Activated naive CD8-positive, alpha-beta T cell treated with anti-CD3 and anti-CD28 coated beads, Interleukin-2, amount 50 U/mL, for 24 hours (primary cell): ENCODE measurements at regions not wholly inside any gene's neighbourhood (a gene's known extent, or its start where the extent isn't known, plus 50 kb on each side); places are given as distances from the start of the nearest gene placed in this dataset.
"Not testable (repeated sequence)": the region's sequence is repeated elsewhere in the genome, so short reads cannot be mapped to it uniquely, and the experiment has no call there.

Experiments
- ATAC-seq: fragments of 150-1000 bp; cut with Tn5 transposase; one replicate; pipeline ENCODE4 v1.10.0; 2021
- DNase-seq: peaks from one replicate; pipeline ENCODE4 v3.0.0; 2021
- H3K27ac Mint-ChIP-seq: one replicate; pipeline ENCODE4 v1.8.0; 2021; ENCODE audit warnings: mild to moderate bottlenecking, mixed read lengths
- H3K27me3 Mint-ChIP-seq: one replicate; pipeline ENCODE4 v1.8.0; 2021; ENCODE audit warnings: mixed read lengths
- H3K36me3 Mint-ChIP-seq: one replicate; pipeline ENCODE4 v1.8.0; 2021; ENCODE audit warnings: low read depth, mixed read lengths
- H3K4me1 Mint-ChIP-seq: one replicate; pipeline ENCODE4 v1.8.0; 2021; ENCODE audit warnings: mixed read lengths
- H3K4me3 Mint-ChIP-seq: one replicate; pipeline ENCODE4 v1.8.0; 2021; ENCODE audit warnings: mild to moderate bottlenecking, moderate library complexity, mixed read lengths
- H3K9me3 Mint-ChIP-seq: one replicate; pipeline ENCODE4 v1.8.0; 2021; ENCODE audit warnings: mixed read lengths

DNA sequence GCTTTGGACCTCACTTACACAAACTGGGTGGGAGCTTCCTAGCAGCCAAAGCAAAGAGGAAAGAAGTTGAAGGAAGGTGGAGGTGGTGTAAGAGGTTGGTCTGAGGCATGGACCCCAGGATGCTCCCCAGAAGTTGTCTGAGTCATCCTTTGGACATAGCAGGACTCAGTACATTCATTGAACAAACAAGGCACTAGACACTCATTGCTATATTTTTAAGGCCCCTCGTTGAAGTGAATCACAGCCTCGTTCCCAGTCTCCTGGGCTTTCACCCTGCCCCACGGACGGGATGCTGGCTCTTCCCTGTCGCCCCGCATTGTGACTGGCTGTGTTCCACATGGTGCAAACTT lies 95.9 kb upstream of the FGF3 start:
- H3K27ac Mint-ChIP-seq, result no peak overlapping the region
- no peaks in the 10 kb centered on the region for H3K36me3 Mint-ChIP-seq
- ATAC-seq, result no peak
- no peak overlapping the region for H3K4me3 Mint-ChIP-seq
- no peak for DNase-seq
- H3K4me1 Mint-ChIP-seq, result no peaks in the 10 kb centered on the region
- H3K27me3 Mint-ChIP-seq, result peaks cover 34% of the 10 kb centered on the region
- no peaks in the 10 kb centered on the region for H3K9me3 Mint-ChIP-seq

DNA sequence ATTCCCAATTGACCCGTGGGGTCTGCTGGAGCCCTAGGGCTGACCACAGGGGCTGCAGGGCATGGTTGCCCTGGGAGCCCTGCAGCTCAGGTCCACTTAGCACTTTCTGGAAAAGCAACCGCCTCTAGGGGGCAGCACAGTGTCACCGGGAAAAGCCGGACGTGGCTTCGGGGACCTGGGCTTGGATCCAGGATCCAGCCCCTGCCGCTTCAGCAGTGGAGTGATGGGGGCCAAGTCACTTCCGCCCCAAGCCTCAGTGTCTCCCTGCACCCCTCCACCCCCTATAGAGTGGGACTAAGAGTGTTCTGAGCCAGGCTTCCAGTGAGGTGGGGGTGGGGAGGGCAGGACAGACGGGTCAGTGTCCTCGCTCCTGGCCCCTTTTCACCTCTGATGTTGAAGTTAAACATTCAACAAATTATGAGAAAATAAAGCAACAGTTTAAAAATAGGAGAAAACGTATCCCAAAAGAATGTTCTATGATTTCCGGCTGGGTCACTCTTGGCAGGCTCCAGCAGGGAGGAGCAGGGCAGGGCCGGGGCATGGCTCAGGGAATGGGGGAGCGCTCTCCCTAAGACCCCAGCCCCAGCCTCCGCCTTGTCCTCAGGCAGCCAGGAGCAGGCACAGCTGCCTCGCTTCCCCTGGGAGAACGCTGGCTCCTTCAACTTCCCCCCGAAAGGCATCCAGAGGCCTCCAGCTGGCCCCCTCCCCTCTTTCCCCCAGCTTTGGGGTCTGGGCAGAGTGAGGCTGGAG lies 96.5 kb upstream of the FGF3 start:
- ATAC-seq, result no peak
- Mint-ChIP-seq H3K4me1 (no peaks in the 10 kb centered on the region), H3K4me3 (no peak overlapping the region), H3K36me3 (no peaks in the 10 kb centered on the region), H3K27me3 (peaks cover 34% of the 10 kb centered on the region), H3K9me3 (no peaks in the 10 kb centered on the region), H3K27ac (no peak overlapping the region)
- peak; percentile 71 for DNase-seq

DNA sequence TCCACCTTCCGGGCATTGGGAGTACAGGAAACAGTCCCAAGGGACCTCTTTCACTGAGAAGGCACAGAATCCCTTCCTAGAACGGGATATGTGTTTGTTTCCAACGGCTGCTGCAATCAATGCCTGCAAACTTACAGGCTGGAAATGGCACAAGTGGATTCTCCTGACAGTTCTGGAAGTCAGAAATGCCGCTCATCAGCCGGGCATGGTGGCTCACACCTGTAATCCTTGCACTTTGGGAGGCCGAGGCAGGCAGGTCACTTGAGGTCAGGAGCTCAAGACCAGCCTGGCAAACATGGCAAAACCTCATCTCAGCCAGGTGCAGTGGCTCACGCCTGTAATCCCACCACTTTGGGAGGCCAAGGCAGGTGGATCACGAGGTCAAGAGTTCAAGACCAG lies 97.0 kb upstream of the FGF3 start:
- DNase-seq, result not testable (repeated sequence)
- H3K27me3 Mint-ChIP-seq, result peaks cover 32% of the 10 kb centered on the region

DNA sequence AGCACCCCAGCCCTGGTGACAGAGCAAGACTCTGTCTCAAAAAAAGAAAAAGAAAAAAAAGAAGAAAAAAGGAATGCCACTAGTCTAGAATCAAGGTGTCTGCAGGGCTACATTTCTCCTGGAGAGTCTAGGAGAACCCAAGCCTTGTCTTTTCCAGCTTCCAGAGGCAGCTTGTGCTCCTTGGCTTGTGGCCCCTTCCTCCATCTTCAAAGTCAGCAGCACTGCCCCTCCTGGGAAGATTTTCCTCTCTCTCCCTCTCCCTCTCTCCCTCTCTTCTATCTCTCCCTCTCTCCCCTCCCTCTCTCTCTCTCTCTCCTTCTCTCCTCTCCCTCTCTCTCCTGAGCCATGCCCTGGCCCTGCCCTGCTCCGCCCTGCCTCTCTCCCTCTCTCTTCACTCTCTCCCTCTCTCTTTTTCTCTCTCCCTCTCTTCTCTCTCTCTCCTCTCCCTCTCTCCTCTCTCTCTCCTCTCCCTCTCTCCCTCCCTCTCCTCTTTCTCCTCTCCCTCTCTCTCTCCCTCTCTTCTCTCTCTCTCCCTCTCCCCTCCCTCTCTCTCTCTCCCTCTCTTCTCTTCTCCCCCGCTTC lies 97.7 kb upstream of the FGF3 start:
- Mint-ChIP-seq H3K4me3 (no peak overlapping the region), H3K36me3 (no peaks in the 10 kb centered on the region), H3K4me1 (no peaks in the 10 kb centered on the region), H3K27ac (no peak overlapping the region), H3K27me3 (peaks cover 31% of the 10 kb centered on the region), H3K9me3 (no peaks in the 10 kb centered on the region)
- no peak for DNase-seq
- ATAC-seq, result no peak

More for the DNA sequence above, 97.0 kb upstream of the FGF3 start:
- not testable (repeated sequence) for ATAC-seq, H3K9me3 Mint-ChIP-seq, H3K4me3 Mint-ChIP-seq, H3K27ac Mint-ChIP-seq, H3K36me3 Mint-ChIP-seq, H3K4me1 Mint-ChIP-seq

DNA sequence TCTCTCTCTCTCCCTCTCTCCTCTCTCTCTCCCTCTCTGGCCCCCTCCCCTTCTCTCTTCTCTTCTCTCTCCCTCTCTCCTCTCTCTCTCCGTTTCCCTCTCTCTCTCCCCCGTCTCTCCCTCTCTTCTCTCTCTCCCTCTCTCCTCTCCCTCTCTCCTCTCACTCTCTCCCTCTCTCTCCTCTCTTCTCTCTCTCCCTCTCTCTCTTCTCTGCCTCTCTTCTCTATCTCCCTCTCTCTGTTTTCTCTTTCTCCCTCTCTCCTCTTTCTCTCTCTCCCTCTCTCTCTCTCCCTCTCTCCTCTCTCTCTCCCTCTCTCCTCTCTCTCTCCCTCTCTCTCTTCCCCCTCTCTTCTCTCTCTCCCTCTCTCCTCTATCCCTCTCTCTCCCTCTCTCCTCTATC lies 98.3 kb upstream of the FGF3 start:
- H3K4me1 Mint-ChIP-seq, result no peaks in the 10 kb centered on the region
- ATAC-seq, result no peak
- H3K27ac Mint-ChIP-seq, result no peak overlapping the region
- no peaks in the 10 kb centered on the region for H3K9me3 Mint-ChIP-seq
- DNase-seq, result no peak
- H3K27me3 Mint-ChIP-seq, result peaks cover 32% of the 10 kb centered on the region
- no peak overlapping the region for H3K4me3 Mint-ChIP-seq
- H3K36me3 Mint-ChIP-seq, result no peaks in the 10 kb centered on the region

DNA sequence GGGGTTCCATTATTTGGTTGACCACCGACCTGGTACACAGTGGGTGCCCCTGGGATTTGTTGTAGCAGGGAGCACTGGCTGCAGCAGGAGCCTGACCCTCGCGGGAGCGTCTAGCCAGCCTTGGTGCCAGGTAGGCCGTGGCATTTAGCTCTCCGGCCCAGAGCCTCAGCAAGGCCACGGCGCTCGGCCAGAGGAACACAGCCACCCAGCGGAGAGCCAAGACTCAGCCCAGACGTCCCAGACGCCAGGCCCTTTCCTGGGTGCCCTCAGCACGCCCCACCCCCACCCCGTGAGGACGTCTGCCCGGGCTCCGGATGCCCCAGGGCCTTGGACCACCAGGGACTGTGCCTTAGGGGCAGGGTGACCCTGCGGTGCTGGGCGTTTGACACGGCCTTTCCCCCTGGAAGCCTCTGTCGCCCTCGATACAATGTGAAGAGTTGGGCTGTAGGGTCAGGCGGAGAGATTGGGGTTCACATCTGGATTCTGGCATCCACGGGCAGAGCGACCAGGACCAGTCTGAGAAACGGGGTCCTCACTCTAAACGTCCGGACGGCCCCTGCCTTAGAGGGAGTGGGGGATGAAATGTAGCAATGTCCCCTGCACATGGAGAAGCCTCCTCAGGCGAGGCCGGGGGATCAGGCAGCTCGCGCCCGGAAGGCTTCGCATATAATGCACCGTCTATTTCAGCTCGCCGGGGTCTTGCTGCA lies 99.2 kb upstream of the FGF3 start:
- no peak overlapping the region for H3K27ac Mint-ChIP-seq
- no peaks in the 10 kb centered on the region for H3K36me3 Mint-ChIP-seq

DNA sequence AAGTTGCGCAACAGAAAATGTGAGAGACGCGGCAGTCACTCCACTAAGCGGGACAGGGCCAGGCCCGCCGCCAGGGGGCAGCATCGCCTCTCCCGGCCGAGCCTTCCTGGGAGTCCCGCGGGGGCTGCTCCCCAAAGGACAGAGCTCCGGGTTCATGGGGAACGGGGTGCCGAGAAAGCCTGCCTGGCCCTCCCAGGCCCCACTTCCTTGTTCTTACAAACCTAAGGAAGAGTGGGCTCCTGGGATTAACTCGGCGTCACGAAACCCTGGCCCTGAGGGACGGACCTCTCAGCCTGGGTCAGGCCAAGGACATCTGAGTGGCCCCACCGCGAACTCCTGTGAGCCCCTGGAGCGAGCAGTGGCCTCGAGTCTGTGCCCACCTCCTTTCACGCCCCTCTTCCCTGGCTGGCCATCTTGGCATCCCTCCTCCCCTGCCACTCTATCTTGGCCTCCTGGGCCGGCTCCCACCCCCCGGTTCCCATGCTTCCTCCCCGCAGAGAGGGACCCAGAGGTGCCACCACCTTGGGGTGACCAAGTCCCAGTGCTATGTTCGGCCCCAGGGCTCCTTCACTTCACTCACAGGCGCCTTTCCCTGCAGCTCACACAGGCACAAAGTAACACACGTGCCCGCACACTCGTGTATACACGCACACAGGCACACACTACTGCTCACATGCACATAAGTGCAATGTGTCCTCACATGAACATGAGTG lies 99.9 kb upstream of the FGF3 start:
- H3K9me3 Mint-ChIP-seq, result no peaks in the 10 kb centered on the region
- ATAC-seq (peak; percentile 51), DNase-seq (peak; percentile 83)
- no peak overlapping the region for H3K4me3 Mint-ChIP-seq
- H3K27me3 Mint-ChIP-seq, result peaks cover 37% of the 10 kb centered on the region
- no peaks in the 10 kb centered on the region for H3K4me1 Mint-ChIP-seq
- no peak overlapping the region for H3K27ac Mint-ChIP-seq
- H3K36me3 Mint-ChIP-seq, result no peaks in the 10 kb centered on the region

More for the DNA sequence above, 99.2 kb upstream of the FGF3 start:
- H3K27me3 Mint-ChIP-seq, result peaks cover 37% of the 10 kb centered on the region
- DNase-seq, result no peak
- no peak overlapping the region for H3K4me3 Mint-ChIP-seq
- ATAC-seq, result no peak
- H3K4me1 Mint-ChIP-seq, result no peaks in the 10 kb centered on the region
- H3K9me3 Mint-ChIP-seq, result no peaks in the 10 kb centered on the region

DNA sequence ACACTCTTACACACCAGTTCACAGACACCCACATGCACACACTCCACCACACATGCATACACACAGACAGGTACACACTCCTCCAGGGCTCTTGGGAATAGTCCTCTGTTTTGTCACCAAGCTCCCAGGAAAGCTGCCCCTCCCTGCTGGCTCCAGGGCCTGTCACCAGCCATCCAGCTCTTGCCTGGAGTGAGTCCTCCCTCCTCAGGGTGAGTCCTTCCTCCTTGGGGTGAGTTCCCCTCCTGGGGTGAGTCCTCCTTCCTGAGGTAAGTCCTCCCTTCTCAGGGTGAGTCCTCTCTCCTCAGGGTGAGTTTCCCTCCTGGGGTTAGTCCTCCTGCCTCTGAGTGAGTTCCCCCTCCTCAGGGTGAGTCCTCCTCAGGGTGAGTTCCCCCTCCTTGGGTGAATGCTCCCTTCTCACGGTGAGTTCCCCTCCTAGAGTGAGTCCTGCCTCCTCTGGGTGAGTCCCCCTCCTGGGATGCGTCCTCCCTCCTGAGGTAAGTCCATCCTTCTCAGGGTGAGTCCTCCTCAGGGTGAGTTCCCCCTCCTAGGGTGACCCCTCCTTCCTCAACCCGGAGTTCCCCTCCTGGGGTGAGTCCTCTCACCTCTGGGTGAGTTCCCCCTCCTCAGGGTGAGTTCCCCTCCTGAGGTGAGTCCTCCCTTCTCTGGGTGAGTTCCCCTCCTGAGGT lies 100.6 kb upstream of the FGF3 start:
- no peaks in the 10 kb centered on the region for H3K36me3 Mint-ChIP-seq
- DNase-seq (no peak), ATAC-seq (no peak)
- H3K4me1 Mint-ChIP-seq, result no peaks in the 10 kb centered on the region
- no peak overlapping the region for H3K4me3 Mint-ChIP-seq
- H3K9me3 Mint-ChIP-seq, result no peaks in the 10 kb centered on the region
- no peak overlapping the region for H3K27ac Mint-ChIP-seq
- H3K27me3 Mint-ChIP-seq, result peaks cover 40% of the 10 kb centered on the region

DNA sequence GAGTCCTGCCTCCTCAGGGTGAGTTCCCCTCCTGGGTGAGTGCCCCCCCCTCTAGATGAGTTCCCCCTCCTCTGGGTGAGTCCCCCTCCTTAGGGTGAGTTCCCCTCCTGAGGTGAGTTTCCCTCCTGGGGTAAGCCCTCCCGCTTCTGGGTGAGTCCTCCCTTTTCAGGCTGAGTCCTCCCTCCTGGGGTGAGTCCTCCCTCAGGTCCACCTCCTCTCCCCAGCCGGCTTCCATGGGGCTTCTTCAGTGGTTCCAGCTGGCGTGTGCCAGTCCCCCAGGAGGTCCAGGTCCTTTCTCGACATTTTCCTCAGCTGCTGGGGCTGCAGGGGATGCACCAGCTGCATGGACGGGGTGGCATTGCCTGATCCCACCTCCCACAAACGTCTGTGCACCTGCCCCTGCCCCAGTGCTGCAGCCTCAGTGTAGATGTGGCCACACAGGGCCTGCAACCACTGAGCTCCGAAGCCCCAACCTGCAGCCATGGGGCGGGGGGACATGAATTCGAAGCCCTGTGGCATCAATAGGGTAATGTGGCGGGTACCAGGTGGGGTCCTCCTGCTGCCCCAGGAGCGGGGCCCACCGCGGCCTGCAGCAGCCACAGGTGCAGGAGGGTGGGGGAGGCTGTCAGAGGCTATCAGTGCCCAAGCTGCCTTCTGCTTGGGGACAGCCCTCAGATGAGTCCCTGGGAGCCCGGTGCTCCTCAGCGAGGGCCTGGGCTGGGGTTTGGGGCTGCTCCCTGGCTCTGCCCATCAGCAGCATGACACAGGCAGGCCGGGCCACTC lies 101.3 kb upstream of the FGF3 start:
- Mint-ChIP-seq H3K4me3 (no peak overlapping the region), H3K27ac (no peak overlapping the region), H3K36me3 (no peaks in the 10 kb centered on the region), H3K27me3 (peaks cover 40% of the 10 kb centered on the region), H3K9me3 (no peaks in the 10 kb centered on the region), H3K4me1 (peaks cover 2% of the 10 kb centered on the region)
- DNase-seq (no peak), ATAC-seq (no peak)

DNA sequence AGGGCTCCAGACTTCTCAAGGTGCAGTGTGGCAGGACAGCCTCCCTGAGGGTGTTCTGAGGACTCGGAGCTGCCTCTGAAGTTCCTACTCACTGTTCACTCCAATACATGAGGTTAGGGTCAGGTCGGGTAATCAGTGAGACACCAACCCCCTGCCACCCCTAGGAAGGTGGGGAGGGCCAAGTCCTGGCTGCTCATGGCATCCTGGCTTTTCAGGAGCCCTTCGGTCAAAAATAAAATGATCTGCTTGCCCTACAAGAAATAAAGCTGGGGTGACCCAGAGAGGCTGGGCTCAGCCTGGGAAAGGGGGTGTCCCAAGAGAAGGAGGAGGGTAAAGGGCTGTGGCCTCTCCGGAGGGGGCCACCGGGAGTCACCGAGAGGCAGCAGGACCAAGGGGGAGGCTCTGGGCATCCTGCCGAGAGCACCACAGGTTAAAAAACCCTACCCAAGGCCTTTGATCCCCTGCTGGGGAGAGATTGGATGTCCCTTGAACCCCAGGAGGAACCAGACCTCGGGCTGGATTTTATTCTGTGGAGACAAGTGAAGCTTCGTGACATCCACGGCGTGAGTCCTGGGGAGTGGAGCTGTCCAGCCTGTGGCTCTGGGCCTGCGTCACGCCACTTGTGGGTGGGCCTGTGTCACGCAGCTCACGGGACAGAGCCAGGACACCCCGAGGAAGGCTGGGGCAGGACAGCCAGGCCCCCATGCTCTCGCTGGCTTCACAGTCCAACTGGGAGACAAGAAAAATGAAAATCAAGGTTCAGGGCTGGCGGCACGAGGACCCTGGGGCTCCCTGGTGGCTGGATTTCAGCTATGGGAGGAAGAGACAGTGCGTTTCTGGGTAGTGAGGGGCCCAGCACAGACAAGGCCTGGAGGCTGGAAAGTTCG lies 102.2 kb upstream of the FGF3 start:
- H3K36me3 Mint-ChIP-seq, result no peaks in the 10 kb centered on the region
- no peaks in the 10 kb centered on the region for H3K9me3 Mint-ChIP-seq
- H3K4me1 Mint-ChIP-seq, result peaks cover 6% of the 10 kb centered on the region
- no peak for DNase-seq
- no peak for ATAC-seq
- H3K27me3 Mint-ChIP-seq, result peaks cover 43% of the 10 kb centered on the region
- H3K4me3 Mint-ChIP-seq, result no peak overlapping the region
- no peak overlapping the region for H3K27ac Mint-ChIP-seq

DNA sequence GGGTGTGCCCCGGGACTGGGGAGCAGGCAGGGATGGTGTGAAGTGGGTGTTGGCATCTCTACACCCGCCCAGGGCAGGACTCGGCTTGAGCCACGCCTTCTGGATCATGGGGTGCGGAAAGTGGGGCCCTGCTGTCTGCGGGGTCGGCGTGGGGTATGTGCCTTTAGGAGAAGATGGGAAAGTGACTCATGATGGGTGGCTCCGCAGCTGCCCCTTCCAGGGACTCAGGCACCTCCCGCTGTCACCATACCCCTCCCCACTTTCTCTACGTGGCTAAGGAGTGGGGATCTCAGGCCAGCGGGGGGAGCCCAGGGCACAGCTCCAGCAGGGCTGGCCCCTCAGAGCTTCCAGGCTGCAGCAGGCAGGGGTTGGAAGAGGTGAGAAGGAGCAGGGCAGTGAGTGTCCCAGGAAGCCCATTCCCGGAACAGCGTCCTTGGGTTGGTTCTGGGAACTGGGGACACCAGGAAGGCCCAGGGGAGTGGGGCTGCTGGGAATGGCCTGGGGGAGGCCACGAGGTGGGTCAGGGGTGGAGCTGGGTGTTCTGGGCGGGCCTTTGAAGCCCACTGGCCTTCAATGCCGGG lies 102.9 kb upstream of the FGF3 start:
- peaks cover 6% of the 10 kb centered on the region for H3K4me1 Mint-ChIP-seq
- no peaks in the 10 kb centered on the region for H3K36me3 Mint-ChIP-seq
- DNase-seq (no peak), ATAC-seq (no peak)
- H3K9me3 Mint-ChIP-seq, result no peaks in the 10 kb centered on the region
- no peak overlapping the region for H3K4me3 Mint-ChIP-seq
- peaks cover 40% of the 10 kb centered on the region for H3K27me3 Mint-ChIP-seq
- no peak overlapping the region for H3K27ac Mint-ChIP-seq

DNA sequence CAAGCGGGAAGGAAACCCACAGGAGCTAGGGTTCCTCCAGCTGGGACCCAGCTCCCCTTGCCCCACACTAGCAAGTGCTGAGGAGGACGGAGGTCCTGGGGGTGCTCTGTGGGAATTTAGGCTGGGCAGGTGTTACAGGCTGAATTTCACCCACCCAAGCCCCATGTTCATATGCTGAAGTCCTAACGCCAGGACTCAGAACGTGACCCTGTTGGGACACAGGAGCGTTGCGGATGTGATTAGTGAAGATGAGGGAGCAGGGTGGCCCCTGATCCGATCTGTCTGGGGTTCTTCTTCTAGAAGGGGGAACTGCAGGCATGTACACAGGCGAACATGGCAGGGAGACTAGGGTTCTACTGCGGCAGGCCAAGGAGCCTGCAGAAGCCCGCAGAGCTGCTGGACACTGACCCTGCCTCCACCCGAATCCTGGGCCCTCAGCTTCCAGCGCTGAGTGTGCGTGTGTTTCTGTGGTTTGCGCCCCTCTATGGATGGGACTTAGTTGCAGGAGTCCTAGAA lies 103.4 kb upstream of the FGF3 start:
- Mint-ChIP-seq H3K4me3 (no peak overlapping the region), H3K27me3 (peaks cover 44% of the 10 kb centered on the region), H3K4me1 (peaks cover 6% of the 10 kb centered on the region), H3K27ac (no peak overlapping the region), H3K9me3 (no peaks in the 10 kb centered on the region), H3K36me3 (no peaks in the 10 kb centered on the region)
- DNase-seq, result no peak
- ATAC-seq, result no peak

DNA sequence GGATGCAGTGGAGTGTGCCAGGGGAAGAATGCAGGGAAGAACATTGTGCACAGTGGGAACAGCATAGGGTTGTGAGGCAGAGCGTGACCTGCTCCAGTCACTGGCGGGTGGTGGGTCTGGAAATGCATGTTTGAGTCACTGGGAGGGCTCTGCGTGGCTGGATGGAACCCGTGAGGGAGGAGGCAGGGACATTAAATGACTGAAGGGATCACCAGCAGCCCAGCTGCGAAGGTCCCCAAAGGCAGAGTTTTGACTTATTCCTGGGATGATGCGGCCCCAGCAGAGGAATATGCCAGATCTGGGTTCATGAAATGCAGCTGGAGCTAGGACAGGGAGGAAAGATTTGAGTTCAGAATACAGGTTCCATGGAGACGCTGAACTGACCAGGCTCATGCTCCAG lies 104.0 kb upstream of the FGF3 start:
- Mint-ChIP-seq H3K36me3 (no peaks in the 10 kb centered on the region), H3K9me3 (no peaks in the 10 kb centered on the region), H3K4me3 (no peak overlapping the region), H3K27me3 (peaks cover 44% of the 10 kb centered on the region), H3K27ac (no peak overlapping the region), H3K4me1 (peaks cover 6% of the 10 kb centered on the region)
- DNase-seq (no peak), ATAC-seq (no peak)
